GM21367 (cell line): ENCODE measurements at regions not wholly inside any gene's neighbourhood (a gene's known extent, or its start where the extent isn't known, plus 50 kb on each side); places are given as distances from the start of the nearest gene placed in this dataset.

Experiments
- ATAC-seq: cut with Tn5 transposase; IDR thresholded peaks from one replicate; pipeline ENCODE4 v1.9.1; 2021; ENCODE audit not compliant: unreplicated experiment

- ATAC-seq: no peak
Observed at GRCh38 chr9:120018550-120018949, 561.4 kb downstream of the CDK5RAP2 start.

GRCh38 chr9:120018037-120018436 lies 561.9 kb downstream of the CDK5RAP2 start:
- no peak for ATAC-seq

GRCh38 chr9:120016231-120016630 lies 563.7 kb downstream of the CDK5RAP2 start:
- no peak for ATAC-seq

- ATAC-seq: no peak
Observed at GRCh38 chr9:120014796-120015195, 565.2 kb downstream of the CDK5RAP2 start.

- ATAC-seq: no peak
Observed at GRCh38 chr9:120009856-120010255, 570.1 kb downstream of the CDK5RAP2 start.

- ATAC-seq: no peak
Observed at GRCh38 chr9:120001536-120001935, 578.4 kb downstream of the CDK5RAP2 start.

- ATAC-seq: no peak
Observed at GRCh38 chr9:119998614-119999013, 581.4 kb downstream of the CDK5RAP2 start.

GRCh38 chr9:119991797-119992196 lies 588.2 kb downstream of the CDK5RAP2 start:
- no peak for ATAC-seq

- ATAC-seq: no peak
Observed at GRCh38 chr9:119986713-119987112, 593.3 kb downstream of the CDK5RAP2 start.

GRCh38 chr9:119986205-119986604 lies 593.8 kb downstream of the CDK5RAP2 start:
- ATAC-seq: no peak

- no peak for ATAC-seq
Observed at GRCh38 chr9:119974026-119974425, 604.8 kb upstream of the BRINP1 start.

- ATAC-seq: peak; percentile 94
Observed at GRCh38 chr9:119968836-119969707, 599.8 kb upstream of the BRINP1 start.

- ATAC-seq: no peak
Observed at GRCh38 chr9:119967867-119968535, 598.8 kb upstream of the BRINP1 start.

- ATAC-seq: no peak
Observed at GRCh38 chr9:119963798-119964372, 594.6 kb upstream of the BRINP1 start.

GRCh38 chr9:119963258-119963797 lies 594.1 kb upstream of the BRINP1 start:
- ATAC-seq: no peak

GRCh38 chr9:119961774-119962424 lies 592.7 kb upstream of the BRINP1 start:
- ATAC-seq: no peak

GRCh38 chr9:119959846-119960545 lies 590.8 kb upstream of the BRINP1 start:
- no peak for ATAC-seq

- no peak for ATAC-seq
Observed at GRCh38 chr9:119956111-119956510, 586.9 kb upstream of the BRINP1 start.

GRCh38 chr9:119955276-119955675 lies 586.0 kb upstream of the BRINP1 start:
- ATAC-seq: no peak

- ATAC-seq: no peak
Observed at GRCh38 chr9:119951591-119951990, 582.4 kb upstream of the BRINP1 start.

- no peak for ATAC-seq
Observed at GRCh38 chr9:119951090-119951489, 581.9 kb upstream of the BRINP1 start.
